GM12878 (cell line): ENCODE measurements at regions not wholly inside any gene's neighbourhood (a gene's known extent, or its start where the extent isn't known, plus 50 kb on each side); places are given as distances from the start of the nearest gene placed in this dataset.

ENCODE experiments used
- ATAC-seq: fragments of 200-7000 bp; cut with Tn5 transposase; 3 replicates; pipeline ENCODE4 v1.9.1; 2020; ENCODE audit warnings: mild to moderate bottlenecking, moderate library complexity
- BruUV-seq: library from RNA; stranded (reverse); fragments of 400-500 nt; replicated peaks from 2 replicates; lab custom pipeline; 2021; lab: Mats Ljungman, UMichigan
- CTCF ChIA-PET: fragments of 300-600 bp; sonication (Branson Sonifier 250); formaldehyde crosslinking; extraction: SDS; loops from one replicate; lab custom pipeline; 2021; ENCODE audit warnings: inconsistent platforms; lab: Yijun Ruan, JAX
- POLR2A ChIA-PET: fragments of 350-600 bp; formaldehyde crosslinking; extraction: SDS; loops from one replicate; lab custom pipeline; 2021; ENCODE audit warnings: inconsistent platforms; lab: Charles Lee
- RAD21 ChIA-PET: fragments of 300-600 bp; sonication (Branson Sonifier 250); formaldehyde crosslinking; loops from one replicate; lab custom pipeline; 2023; ENCODE audit warnings: antibody characterized with exemption; ENCODE audit not compliant: unreplicated experiment; lab: Charles Lee
- SMC1A ChIA-PET: fragments of 300-600 bp; sonication (Branson Sonifier 250); formaldehyde crosslinking; loops from one replicate; lab custom pipeline; 2023; ENCODE audit not compliant: unreplicated experiment, uncharacterized antibody; lab: Charles Lee
- DNase-seq: peaks from one replicate; pipeline ENCODE4 v3.0.0-alpha.2; 2011; ENCODE audit warnings: low read depth, low spot score
- FAIRE-seq: peaks from 3 replicates; lab custom pipeline; 2011; peaks lifted over from hg19 to GRCh38; lab: Jason Lieb, UNC
- H2AFZ ChIP-seq: 2 replicates; pipeline ENCODE4 v1.6.0; 2011; ENCODE audit warnings: low read depth, low read length, control low read depth; ENCODE audit not compliant: control insufficient read depth
- H3K27ac ChIP-seq: 2 replicates; pipeline ENCODE4 v1.5.1; 2011; ENCODE audit warnings: control low read depth; ENCODE audit not compliant: control insufficient read depth, insufficient read depth
- H3K27me3 ChIP-seq, 2 experiments: replicated peaks in 1 of 2; 2 replicates each; pipeline versions ENCODE4 v1.6.0 to v1.6.1; 2011; ENCODE audit warnings: low read length in 1 of 2; ENCODE audit not compliant: control insufficient read depth in 2 of 2, insufficient read depth in 2 of 2
- H3K36me3 ChIP-seq, 2 experiments: 2 replicates each; pipeline ENCODE4 v1.5.1; 2011; ENCODE audit warnings: low read length in 1 of 2; ENCODE audit not compliant: control insufficient read depth in 2 of 2, insufficient read depth in 2 of 2
- H3K4me1 ChIP-seq: 2 replicates; pipeline ENCODE4 v1.6.1; 2011; ENCODE audit warnings: mild to moderate bottlenecking, low read length, moderate library complexity, mixed read lengths; ENCODE audit not compliant: control insufficient read depth, insufficient read depth
- H3K4me2 ChIP-seq: 2 replicates; pipeline ENCODE4 v1.6.0; 2011; ENCODE audit warnings: control low read depth; ENCODE audit not compliant: control insufficient read depth, insufficient read depth
- H3K4me3 ChIP-seq: fragments of 200-600 bp; sonication (generic); 2 replicates; pipeline ENCODE4 v1.5.1; 2016
- H3K79me2 ChIP-seq: 2 replicates; pipeline ENCODE4 v1.6.0; 2011; ENCODE audit warnings: low read length; ENCODE audit not compliant: control insufficient read depth, insufficient read depth
- H3K9ac ChIP-seq: 2 replicates; pipeline ENCODE4 v1.8.0; 2011; ENCODE audit warnings: low read length, control low read depth, mixed read lengths; ENCODE audit not compliant: control insufficient read depth, insufficient read depth
- H3K9me3 ChIP-seq: replicated peaks from 3 replicates; pipeline ENCODE4 v1.5.1; 2011; ENCODE audit warnings: mild to moderate bottlenecking, low read length; ENCODE audit not compliant: control insufficient read depth, insufficient read depth
- H4K20me1 ChIP-seq: 2 replicates; pipeline ENCODE4 v1.6.0; 2011; ENCODE audit not compliant: control insufficient read depth, insufficient read depth
- CHD4 ChIP-seq: fragments of 200-600 bp; sonication (generic); IDR thresholded peaks from 2 replicates; pipeline ENCODE4 v1.6.1; 2016; ENCODE audit warnings: mild to moderate bottlenecking
- HCFC1 ChIP-seq: fragments of 150-350 bp; IDR thresholded peaks from 2 replicates; pipeline ENCODE4 v1.6.1; 2014; ENCODE audit warnings: low read length
- IKZF1 ChIP-seq: fragments of 450-650 bp; conservative IDR thresholded peaks from 2 replicates; pipeline ENCODE4 v1.6.1; 2017; ENCODE audit warnings: antibody characterized with exemption, mild to moderate bottlenecking
- MXI1 ChIP-seq: fragments of 150-350 bp; IDR thresholded peaks from 2 replicates; pipeline ENCODE4 v1.6.1; 2011; ENCODE audit warnings: low read depth, mild to moderate bottlenecking, inconsistent platforms, low read length, improper control_type of control experiment
- NBN ChIP-seq: fragments of 450-650 bp; IDR thresholded peaks from 2 replicates; pipeline ENCODE4 v1.6.1; 2016
- POLR2A ChIP-seq: IDR thresholded peaks from 2 replicates; pipeline ENCODE4 v1.6.1; 2011; ENCODE audit warnings: low read depth, mild to moderate bottlenecking, low read length
- RAD21 ChIP-seq: IDR thresholded peaks from 2 replicates; pipeline ENCODE4 v1.6.1; 2011; ENCODE audit warnings: mild to moderate bottlenecking, low read depth, low read length, moderate library complexity; ENCODE audit not compliant: insufficient read depth
- RAD51 ChIP-seq: fragments of 450-650 bp; IDR thresholded peaks from 2 replicates; pipeline ENCODE4 v1.6.1; 2016; ENCODE audit warnings: moderate library complexity, mild to moderate bottlenecking, inconsistent platforms
- RCOR1 ChIP-seq: conservative IDR thresholded peaks from 2 replicates; pipeline ENCODE4 v1.6.1; 2012; ENCODE audit warnings: low read depth, low read length, improper control_type of control experiment
- SIN3A ChIP-seq: IDR thresholded peaks from 2 replicates; pipeline ENCODE4 v1.6.1; 2012; ENCODE audit warnings: low read depth, low read length, improper control_type of control experiment
- ZNF622 ChIP-seq: fragments of 450-650 bp; IDR thresholded peaks from 2 replicates; pipeline ENCODE4 v1.6.1; 2017; ENCODE audit warnings: mild to moderate bottlenecking, inconsistent platforms
- WGBS: methylation state at CpG from one replicate; pipeline ENCODE4 v1.1.6; 2016; ENCODE audit warnings: low lambda C conversion rate; ENCODE audit not compliant: insufficient replicate concordance, insufficient coverage; ENCODE audit errors: missing lambda C conversion rate; 5-methylcytosine and 5-hydroxymethylcytosine counted together
- in situ Hi-C: fragments of 300-500 bp; cut with MboI; formaldehyde crosslinking; loops from 9 replicates; pipeline ENCODE4 v1.14.3; 2018; ENCODE audit warnings: mixed read lengths
- intact Hi-C: fragments of 100-400 bp; cut with micrococcal nuclease; formaldehyde crosslinking; loops from one replicate; pipeline ENCODE4 v1.14.2; 2022; ENCODE audit not compliant: unreplicated experiment
- TF ChIP-seq, protein P1 (sequence below): fragments of 450-650 bp; IDR thresholded peaks from 2 replicates; pipeline ENCODE4 v1.6.1; 2018; ENCODE audit warnings: mild to moderate bottlenecking, low read depth, moderate library complexity; ENCODE audit not compliant: partially characterized antibody

DNA sequence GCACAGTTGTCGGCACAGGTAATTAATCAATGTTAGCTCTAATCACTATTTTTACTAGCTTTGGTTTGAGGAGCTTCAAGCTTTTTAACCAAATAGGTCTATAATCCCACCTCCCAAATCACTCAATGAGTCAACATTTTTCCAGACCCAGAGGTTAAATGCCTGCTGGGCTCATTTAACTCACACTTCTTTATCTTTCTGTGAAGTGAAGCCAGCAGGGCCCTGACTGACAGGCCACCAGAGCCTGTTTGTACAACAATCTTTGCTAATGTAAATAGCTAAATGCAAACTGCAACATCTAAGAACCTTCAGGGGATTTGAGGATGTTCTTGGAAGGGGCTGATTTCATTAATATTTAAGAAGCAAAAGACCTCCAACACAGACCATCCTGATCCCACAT lies 98.4 kb upstream of the NREP start:
- ChIA-PET SMC1A (interaction anchor here (0.6 to 1.9 kb wide), 9 partner anchors 10 to 1433 kb away, joined by 3 to 9 read pairs (median 3); no protein-coding TSS in a partner anchor), RAD21 (interaction anchor here (1.0 to 1.6 kb wide), 2 partner anchors 98 to 291 kb away, joined by 3 to 4 read pairs; partner anchors contain the start of gene NREP), POLR2A (no interaction called here)
- Histone ChIP-seq H3K79me2 (no peaks in the 10 kb centered on the region), H3K27ac (no peak overlapping the region), H3K9me3 (no peaks in the 10 kb centered on the region), H3K9ac (no peak overlapping the region), H3K4me2 (no peak overlapping the region), H3K4me1 (no peaks in the 10 kb centered on the region), H3K4me3 (no peak overlapping the region), H3K36me3 (no peaks in the 10 kb centered on the region)
- FAIRE-seq (no peak), ATAC-seq (no peak), DNase-seq (no peak)
- WGBS = 52% methylated on average over 1 of the region's 1 CpG
- in situ Hi-C loops (no loop called here), intact Hi-C loops (no loop called here)
- no peak for TF ChIP-seq NBN
- no peak for TF ChIP-seq IKZF1
- TF ChIP-seq, all 136 proteins: peak for 0
- no TSS peak for BruUV-seq
- CTCF ChIA-PET = interaction anchor here (1.0 to 3.8 kb wide), 5 partner anchors 34 to 324 kb away, joined by 3 to 16 read pairs (median 4); no protein-coding TSS in a partner anchor
- no peaks in the 10 kb centered on the region; a peak in 1 of 4 replicates for H3K27me3 ChIP-seq
- H2AFZ ChIP-seq = no peak overlapping the region
- no peaks in the 10 kb centered on the region for H4K20me1 ChIP-seq

DNA sequence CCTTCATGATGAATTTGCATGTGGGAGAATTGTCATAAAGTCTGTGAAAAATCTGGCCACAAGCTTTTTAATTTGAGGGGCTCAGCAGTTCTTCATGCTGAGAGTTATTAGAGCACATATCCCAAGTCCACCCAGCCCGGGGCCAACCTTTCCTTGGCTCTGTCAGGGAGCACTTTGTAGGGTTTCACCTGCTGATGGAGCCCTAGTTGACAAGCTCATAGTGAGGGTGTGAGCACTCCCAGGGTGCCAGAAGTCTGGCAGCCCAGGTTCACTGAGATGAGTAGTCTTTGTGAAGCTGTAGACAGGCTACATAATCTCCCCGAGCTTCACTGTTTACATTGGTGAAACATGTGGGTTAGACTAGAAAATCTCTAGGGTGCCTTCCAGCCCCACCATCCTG lies 97.2 kb upstream of the NREP start:
- H3K27me3 ChIP-seq = no peaks in the 10 kb centered on the region
- H3K79me2 ChIP-seq = no peaks in the 10 kb centered on the region
- H2AFZ ChIP-seq = peak overlapping the region; percentile 61
- DNase-seq (no peak), FAIRE-seq (no peak), ATAC-seq (peak; percentile 66)
- in situ Hi-C loops (no loop called here), intact Hi-C loops (no loop called here)
- ChIA-PET CTCF (interaction anchor here (1.0 to 3.8 kb wide), 6 partner anchors 16 to 322 kb away, joined by 3 to 16 read pairs (median 6); no protein-coding TSS in a partner anchor), SMC1A (interaction anchor here (0.7 to 1.9 kb wide), 7 partner anchors 9 to 303 kb away, joined by 3 to 9 read pairs (median 4); no protein-coding TSS in a partner anchor), POLR2A (no interaction called here), RAD21 (interaction anchor here (0.9 to 1.8 kb wide), 6 partner anchors 11 to 292 kb away, joined by 3 to 11 read pairs (median 4); partner anchors contain the start of gene NREP)
- H3K9me3 ChIP-seq = no peaks in the 10 kb centered on the region
- 0% methylated on average over 2 of the region's 2 CpGs for WGBS
- no TSS peak for BruUV-seq
- H3K4me3 ChIP-seq = no peak overlapping the region
- H4K20me1 ChIP-seq = no peaks in the 10 kb centered on the region
- no peaks in the 10 kb centered on the region for H3K36me3 ChIP-seq
- H3K27ac ChIP-seq = no peak overlapping the region
- no peak overlapping the region for H3K9ac ChIP-seq
- peak overlapping the region; percentile 22; the same call in 1 of the 2 replicates for H3K4me2 ChIP-seq
- H3K4me1 ChIP-seq = no peaks in the 10 kb centered on the region
- TF ChIP-seq HCFC1 = no peak
- no peak for TF ChIP-seq RCOR1
- no peak for TF ChIP-seq RAD21
- no peak for TF ChIP-seq CHD4
- TF ChIP-seq RAD51 = no peak
- no peak for TF ChIP-seq POLR2A
- no peak for TF ChIP-seq NBN
- TF ChIP-seq, protein P1, sequence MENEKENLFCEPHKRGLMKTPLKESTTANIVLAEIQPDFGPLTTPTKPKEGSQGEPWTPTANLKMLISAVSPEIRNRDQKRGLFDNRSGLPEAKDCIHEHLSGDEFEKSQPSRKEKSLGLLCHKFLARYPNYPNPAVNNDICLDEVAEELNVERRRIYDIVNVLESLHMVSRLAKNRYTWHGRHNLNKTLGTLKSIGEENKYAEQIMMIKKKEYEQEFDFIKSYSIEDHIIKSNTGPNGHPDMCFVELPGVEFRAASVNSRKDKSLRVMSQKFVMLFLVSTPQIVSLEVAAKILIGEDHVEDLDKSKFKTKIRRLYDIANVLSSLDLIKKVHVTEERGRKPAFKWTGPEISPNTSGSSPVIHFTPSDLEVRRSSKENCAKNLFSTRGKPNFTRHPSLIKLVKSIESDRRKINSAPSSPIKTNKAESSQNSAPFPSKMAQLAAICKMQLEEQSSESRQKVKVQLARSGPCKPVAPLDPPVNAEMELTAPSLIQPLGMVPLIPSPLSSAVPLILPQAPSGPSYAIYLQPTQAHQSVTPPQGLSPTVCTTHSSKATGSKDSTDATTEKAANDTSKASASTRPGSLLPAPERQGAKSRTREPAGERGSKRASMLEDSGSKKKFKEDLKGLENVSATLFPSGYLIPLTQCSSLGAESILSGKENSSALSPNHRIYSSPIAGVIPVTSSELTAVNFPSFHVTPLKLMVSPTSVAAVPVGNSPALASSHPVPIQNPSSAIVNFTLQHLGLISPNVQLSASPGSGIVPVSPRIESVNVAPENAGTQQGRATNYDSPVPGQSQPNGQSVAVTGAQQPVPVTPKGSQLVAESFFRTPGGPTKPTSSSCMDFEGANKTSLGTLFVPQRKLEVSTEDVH = no peak
- no peak for TF ChIP-seq MXI1
- no peak for TF ChIP-seq ZNF622
- no peak for TF ChIP-seq SIN3A
